Mesendoderm (in vitro differentiated cells): ENCODE measurements at regions not wholly inside any gene's neighbourhood (a gene's known extent, or its start where the extent isn't known, plus 50 kb on each side); places are given as distances from the start of the nearest gene placed in this dataset.

Source experiments
- DNase-seq: peaks from one replicate; pipeline ENCODE4 v3.0.0; 2013
- H2AK5ac ChIP-seq: 2 replicates; pipeline ENCODE4 v1.6.1; 2013; ENCODE audit warnings: low read length, inconsistent platforms
- H2BK120ac ChIP-seq: 2 replicates; pipeline ENCODE4 v1.6.1; 2013; ENCODE audit warnings: low read depth, mild to moderate bottlenecking, low read length, moderate library complexity, mixed read lengths
- H2BK15ac ChIP-seq: replicated peaks from 2 replicates; pipeline ENCODE4 v1.6.1; 2013; ENCODE audit warnings: low read depth, mild to moderate bottlenecking, moderate library complexity
- H2BK5ac ChIP-seq: 2 replicates; pipeline ENCODE4 v1.6.1; 2013; ENCODE audit warnings: low read length, inconsistent platforms
- H3K18ac ChIP-seq: 2 replicates; pipeline ENCODE4 v1.6.1; 2013; ENCODE audit warnings: mild to moderate bottlenecking, low read length, mixed read lengths
- H3K23ac ChIP-seq: one replicate; pipeline ENCODE4 v1.6.1; 2013; ENCODE audit warnings: low read length
- H3K27ac ChIP-seq: 2 replicates; pipeline ENCODE4 v1.5.1; 2013; ENCODE audit warnings: low read depth, mild to moderate bottlenecking, inconsistent platforms, low read length, moderate library complexity
- H3K27me3 ChIP-seq: 2 replicates; pipeline ENCODE4 v1.6.1; 2013; ENCODE audit warnings: low read length, control low read depth, mild to moderate bottlenecking, inconsistent platforms; ENCODE audit not compliant: insufficient read depth, poor library complexity
- H3K36me3 ChIP-seq: 2 replicates; pipeline ENCODE4 v1.6.1; 2013; ENCODE audit warnings: low read length, inconsistent platforms; ENCODE audit not compliant: control insufficient read depth, insufficient read depth
- H3K4ac ChIP-seq: one replicate; pipeline ENCODE4 v1.6.1; 2013; ENCODE audit warnings: low read depth, mild to moderate bottlenecking, low read length, moderate library complexity
- H3K4me1 ChIP-seq: 2 replicates; pipeline ENCODE4 v1.6.1; 2013; ENCODE audit warnings: low read depth, low read length, inconsistent platforms; ENCODE audit not compliant: control insufficient read depth
- H3K4me2 ChIP-seq: 2 replicates; pipeline ENCODE4 v1.6.1; 2013; ENCODE audit warnings: low read length
- H3K4me3 ChIP-seq: 2 replicates; pipeline ENCODE4 v1.5.1; 2013; ENCODE audit warnings: mild to moderate bottlenecking, low read length
- H3K56ac ChIP-seq: one replicate; pipeline ENCODE4 v1.6.1; 2013; ENCODE audit warnings: low read length
- H3K79me1 ChIP-seq: 2 replicates; pipeline ENCODE4 v1.6.1; 2013; ENCODE audit warnings: low read length, inconsistent platforms
- H3K79me2 ChIP-seq: 2 replicates; pipeline ENCODE4 v1.6.1; 2013; ENCODE audit warnings: mild to moderate bottlenecking, low read length; ENCODE audit not compliant: control insufficient read depth, insufficient read depth
- H3K9ac ChIP-seq: 2 replicates; pipeline ENCODE4 v1.6.1; 2013; ENCODE audit warnings: low read length, inconsistent platforms
- H4K5ac ChIP-seq: one replicate; pipeline ENCODE4 v1.6.1; 2013; ENCODE audit warnings: low read length
- H4K8ac ChIP-seq: one replicate; pipeline ENCODE4 v1.6.1; 2013; ENCODE audit warnings: low read depth, mild to moderate bottlenecking, control low read depth, low read length, moderate library complexity
- WGBS: extraction: QIAGEN DNeasy Blood & Tissue Kit; methylation state at CpG from one replicate; pipeline ENCODE4 v1.1.7; 2013; ENCODE audit warnings: low lambda C conversion rate, missing lambda C conversion rate; ENCODE audit not compliant: insufficient coverage; ENCODE audit errors: extremely low coverage; 5-methylcytosine and 5-hydroxymethylcytosine counted together

DNA sequence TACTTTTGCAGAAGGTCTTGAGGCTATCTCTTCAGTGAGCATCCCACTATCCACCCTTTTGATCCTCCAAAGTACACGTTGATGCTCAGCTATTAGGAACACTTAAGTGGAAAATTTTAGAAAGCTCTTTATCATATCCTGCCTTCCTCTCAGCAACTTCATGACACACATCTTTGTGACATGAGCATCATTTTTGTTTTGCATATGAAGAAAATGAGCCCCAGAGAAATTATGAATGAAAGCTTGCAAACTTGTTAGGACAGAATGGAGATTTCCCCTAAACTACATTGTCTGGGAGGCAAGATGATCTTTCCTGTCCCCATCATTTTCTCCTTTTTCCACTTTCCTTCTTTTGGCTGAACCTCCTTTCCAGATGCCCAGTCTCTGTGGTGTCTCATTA lies 239.4 kb upstream of the PIK3R1 start:
- Histone ChIP-seq H3K79me2 (no peaks in the 10 kb centered on the region), H3K4me3 (no peak overlapping the region), H3K18ac (no peak overlapping the region), H2BK120ac (no peak overlapping the region), H4K5ac (no peak overlapping the region), H3K36me3 (no peaks in the 10 kb centered on the region), H3K4me1 (no peaks in the 10 kb centered on the region), H2BK15ac (no peak overlapping the region), H3K79me1 (no peaks in the 10 kb centered on the region), H3K27ac (no peak overlapping the region), H2AK5ac (no peak overlapping the region), H3K23ac (no peak overlapping the region), H3K27me3 (no peaks in the 10 kb centered on the region), H3K4me2 (no peak overlapping the region), H4K8ac (no peak overlapping the region), H3K56ac (no peak overlapping the region), H3K9ac (no peak overlapping the region), H2BK5ac (no peak overlapping the region), H3K4ac (no peak overlapping the region)
- DNase-seq, result no peak
- WGBS, result no CpG with 5 or more reads among the region's 1 CpG

DNA sequence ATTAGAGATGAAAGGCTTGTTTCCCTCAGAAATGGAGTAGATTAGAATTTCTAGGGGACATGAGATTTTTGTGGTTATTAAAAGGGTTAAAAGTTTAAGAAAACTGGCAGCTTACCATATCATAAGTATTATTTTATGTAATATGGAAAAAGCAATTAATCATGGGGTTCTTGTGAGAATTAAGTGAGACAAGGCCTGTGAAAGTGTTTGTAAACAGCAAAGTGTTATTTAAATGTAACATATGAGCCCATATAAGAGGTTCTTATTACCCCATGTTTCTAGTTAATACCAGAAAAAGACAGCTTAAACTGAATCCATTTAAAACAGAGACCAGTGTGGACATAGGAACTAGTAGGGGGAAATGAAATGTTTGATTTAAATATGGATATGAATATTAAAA lies 241.1 kb upstream of the PIK3R1 start:
- H3K4ac ChIP-seq, result no peak overlapping the region
- no peak overlapping the region for H2AK5ac ChIP-seq
- H2BK120ac ChIP-seq, result no peak overlapping the region
- H3K18ac ChIP-seq, result no peak overlapping the region
- H3K4me1 ChIP-seq, result no peaks in the 10 kb centered on the region
- H3K56ac ChIP-seq, result no peak overlapping the region
- no peak overlapping the region for H3K4me3 ChIP-seq
- no peaks in the 10 kb centered on the region for H3K27me3 ChIP-seq
- H3K36me3 ChIP-seq, result no peaks in the 10 kb centered on the region
- H3K23ac ChIP-seq, result no peak overlapping the region
- no peak overlapping the region for H2BK15ac ChIP-seq
- no peak overlapping the region for H2BK5ac ChIP-seq
- H3K79me1 ChIP-seq, result no peaks in the 10 kb centered on the region
- no peak overlapping the region for H4K5ac ChIP-seq
- no peak overlapping the region for H3K27ac ChIP-seq
- no peak overlapping the region for H3K9ac ChIP-seq
- no peak overlapping the region for H3K4me2 ChIP-seq
- no peak for DNase-seq
- no peaks in the 10 kb centered on the region for H3K79me2 ChIP-seq
- no peak overlapping the region for H4K8ac ChIP-seq

DNA sequence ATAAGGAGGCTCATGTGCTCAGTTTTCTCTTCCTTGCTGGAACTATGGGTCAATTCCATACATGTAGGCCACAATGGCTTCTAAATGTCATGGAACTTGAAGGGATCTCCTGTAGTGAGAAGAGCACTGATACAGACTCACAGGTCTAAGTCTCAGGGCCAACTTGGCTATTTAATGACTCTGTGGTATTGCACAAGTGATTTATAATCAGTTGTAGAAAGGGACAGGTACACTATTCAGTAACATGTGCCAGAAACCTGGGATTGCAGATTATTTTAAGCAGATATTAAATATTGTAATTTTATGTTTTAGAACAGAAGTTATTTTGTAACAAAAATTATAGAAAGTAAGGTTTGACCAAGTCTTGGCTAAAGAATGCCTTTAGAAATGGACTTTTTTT lies 241.5 kb upstream of the PIK3R1 start:
- Histone ChIP-seq H3K27ac (no peak overlapping the region), H2AK5ac (no peak overlapping the region), H3K27me3 (no peaks in the 10 kb centered on the region), H3K79me1 (no peaks in the 10 kb centered on the region), H2BK120ac (no peak overlapping the region), H3K23ac (no peak overlapping the region), H3K4me1 (no peaks in the 10 kb centered on the region), H3K79me2 (no peaks in the 10 kb centered on the region), H3K4me2 (no peak overlapping the region), H3K56ac (no peak overlapping the region), H2BK5ac (no peak overlapping the region), H3K4ac (no peak overlapping the region), H3K9ac (no peak overlapping the region), H4K5ac (no peak overlapping the region), H3K18ac (no peak overlapping the region), H3K4me3 (no peak overlapping the region), H4K8ac (no peak overlapping the region), H3K36me3 (no peaks in the 10 kb centered on the region), H2BK15ac (no peak overlapping the region)
- DNase-seq, result no peak

DNA sequence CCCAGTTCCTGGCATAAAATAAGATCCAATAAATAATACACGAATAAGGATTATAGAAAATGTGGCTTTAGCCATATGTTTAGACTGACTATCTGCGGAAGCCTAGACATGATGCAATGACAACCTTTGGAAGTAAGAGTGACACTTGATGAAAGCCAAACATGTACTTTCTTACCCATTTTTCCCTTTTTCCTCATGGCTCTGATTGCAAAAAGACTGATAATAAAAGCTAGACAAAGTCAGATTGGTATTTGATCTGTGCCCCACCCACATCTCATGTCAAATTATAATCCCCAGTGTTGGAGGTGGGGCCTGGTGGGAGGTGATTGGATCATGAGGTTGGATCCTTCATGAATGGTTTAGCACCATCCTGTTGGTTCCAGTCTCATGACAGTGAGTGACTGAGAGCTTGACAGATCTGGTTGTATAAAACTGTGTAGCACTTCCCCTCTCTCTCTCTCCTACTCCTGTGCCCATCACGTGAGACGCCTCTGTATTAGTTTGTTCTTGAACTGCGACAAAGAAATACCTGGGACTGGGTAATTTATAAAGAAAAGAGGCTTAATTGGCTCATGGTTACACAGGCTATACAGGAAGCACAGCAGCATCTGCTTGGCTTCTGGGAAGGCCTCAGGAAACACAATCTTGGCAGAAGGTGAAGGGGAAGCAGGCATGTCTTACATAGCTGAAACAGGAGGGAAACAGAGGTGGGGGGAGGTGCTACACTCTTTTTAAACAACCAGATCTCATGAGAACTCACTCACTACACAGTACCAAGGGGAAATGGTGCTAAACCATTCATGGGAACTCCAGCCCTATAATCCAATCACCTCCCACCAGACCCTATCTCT lies 243.4 kb upstream of the PIK3R1 start:
- H3K27ac ChIP-seq, result no peak overlapping the region
- H3K4me1 ChIP-seq, result no peaks in the 10 kb centered on the region
- H3K18ac ChIP-seq, result no peak overlapping the region
- H3K4me2 ChIP-seq, result no peak overlapping the region
- no peak for DNase-seq
- H3K79me1 ChIP-seq, result no peaks in the 10 kb centered on the region
- H3K4ac ChIP-seq, result no peak overlapping the region
- H3K4me3 ChIP-seq, result no peak overlapping the region
- H2BK5ac ChIP-seq, result no peak overlapping the region
- no peaks in the 10 kb centered on the region for H3K36me3 ChIP-seq
- H2BK15ac ChIP-seq, result no peak overlapping the region
- no peaks in the 10 kb centered on the region for H3K79me2 ChIP-seq
- H4K5ac ChIP-seq, result no peak overlapping the region
- H4K8ac ChIP-seq, result no peak overlapping the region
- H2BK120ac ChIP-seq, result no peak overlapping the region
- H3K23ac ChIP-seq, result no peak overlapping the region
- no peak overlapping the region for H3K9ac ChIP-seq
- no CpG with 5 or more reads among the region's 5 CpGs for WGBS
- no peak overlapping the region for H3K56ac ChIP-seq
- no peak overlapping the region for H2AK5ac ChIP-seq
- no peaks in the 10 kb centered on the region for H3K27me3 ChIP-seq

DNA sequence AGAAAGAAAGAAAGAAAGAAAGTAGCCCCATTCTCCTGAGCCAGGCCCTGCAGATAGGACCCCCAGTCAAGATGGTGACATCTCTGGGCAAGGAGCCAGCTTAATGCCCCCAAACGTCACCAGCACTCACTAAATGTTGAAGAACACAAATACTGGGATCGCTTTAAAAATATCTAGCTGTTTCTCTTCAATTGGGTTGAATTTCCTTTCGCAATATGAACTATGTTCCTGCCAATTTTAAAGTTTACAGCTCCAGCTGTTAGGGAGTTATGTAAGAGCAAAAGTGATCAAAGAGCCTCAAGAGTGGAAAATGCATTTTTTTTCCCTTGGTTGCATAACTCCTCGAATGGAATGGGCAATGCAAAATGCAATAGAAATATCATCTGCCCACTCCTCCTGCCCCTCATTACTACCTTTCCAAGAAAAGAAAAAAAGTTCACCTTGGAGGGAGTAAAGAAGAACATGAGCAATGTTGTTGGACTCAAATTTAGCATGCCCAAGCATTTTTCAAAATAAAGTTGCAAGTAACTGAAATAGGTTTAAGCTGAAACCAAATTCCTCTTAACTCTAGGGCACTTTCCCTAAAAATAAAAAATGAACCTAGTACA lies 244.2 kb upstream of the PIK3R1 start:
- WGBS, result no CpG with 5 or more reads among the region's 4 CpGs
- no peak overlapping the region for H2AK5ac ChIP-seq
- H3K9ac ChIP-seq, result no peak overlapping the region
- no peak overlapping the region for H3K27ac ChIP-seq
- no peak overlapping the region for H2BK120ac ChIP-seq
- H3K27me3 ChIP-seq, result no peaks in the 10 kb centered on the region
- no peak for DNase-seq
- H3K18ac ChIP-seq, result no peak overlapping the region
- H3K4ac ChIP-seq, result no peak overlapping the region
- H3K4me2 ChIP-seq, result no peak overlapping the region
- H3K4me3 ChIP-seq, result no peak overlapping the region
- H3K36me3 ChIP-seq, result no peaks in the 10 kb centered on the region
- H2BK5ac ChIP-seq, result no peak overlapping the region
- H3K23ac ChIP-seq, result no peak overlapping the region
- H3K4me1 ChIP-seq, result no peaks in the 10 kb centered on the region
- no peak overlapping the region for H4K8ac ChIP-seq
- no peak overlapping the region for H4K5ac ChIP-seq
- H2BK15ac ChIP-seq, result no peak overlapping the region
- H3K79me2 ChIP-seq, result no peaks in the 10 kb centered on the region
- H3K56ac ChIP-seq, result no peak overlapping the region
- H3K79me1 ChIP-seq, result no peaks in the 10 kb centered on the region

DNA sequence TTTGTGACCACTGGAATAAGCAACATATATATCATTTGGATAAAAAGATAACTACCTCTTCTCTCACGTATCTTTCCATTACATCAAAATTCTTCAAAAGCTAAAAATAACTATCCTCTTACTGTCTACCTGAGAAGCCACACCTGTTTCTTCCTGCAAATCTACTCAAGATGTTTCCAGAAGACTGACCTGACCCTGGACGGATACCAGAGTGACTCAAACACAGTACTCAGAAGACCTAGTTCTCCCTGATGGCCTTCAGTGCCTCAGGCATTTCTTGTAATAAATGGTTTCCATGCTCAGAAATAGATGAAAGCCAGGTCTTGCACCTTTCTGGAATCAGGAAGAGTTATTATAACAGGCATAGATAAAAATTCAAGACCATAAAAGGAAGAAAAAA lies 245.9 kb upstream of the PIK3R1 start:
- H3K23ac ChIP-seq, result no peak overlapping the region
- H3K79me1 ChIP-seq, result no peaks in the 10 kb centered on the region
- no peak overlapping the region for H2BK120ac ChIP-seq
- H4K5ac ChIP-seq, result no peak overlapping the region
- H3K4me1 ChIP-seq, result no peaks in the 10 kb centered on the region
- no peaks in the 10 kb centered on the region for H3K36me3 ChIP-seq
- H3K27ac ChIP-seq, result no peak overlapping the region
- no peak overlapping the region for H3K4ac ChIP-seq
- no peak overlapping the region for H4K8ac ChIP-seq
- H2AK5ac ChIP-seq, result no peak overlapping the region
- WGBS, result 100% methylated on average over 1 of the region's 2 CpGs
- no peak overlapping the region for H3K4me2 ChIP-seq
- H3K18ac ChIP-seq, result no peak overlapping the region
- DNase-seq, result no peak
- H3K56ac ChIP-seq, result no peak overlapping the region
- H3K79me2 ChIP-seq, result no peaks in the 10 kb centered on the region
- no peak overlapping the region for H3K4me3 ChIP-seq
- H2BK5ac ChIP-seq, result no peak overlapping the region
- no peaks in the 10 kb centered on the region for H3K27me3 ChIP-seq
- no peak overlapping the region for H2BK15ac ChIP-seq
- H3K9ac ChIP-seq, result no peak overlapping the region
